SK-N-MC (cell line): ENCODE measurements at regions not wholly inside any gene's neighbourhood (a gene's known extent, or its start where the extent isn't known, plus 50 kb on each side); places are given as distances from the start of the nearest gene placed in this dataset.

Experiments
- EZH2 ChIP-seq: fragments of 200-600 bp; sonication (generic); IDR thresholded peaks from one replicate; pipeline ENCODE4 v1.6.1; 2017; ENCODE audit warnings: antibody characterized with exemption
- POLR2AphosphoS5 ChIP-seq: IDR thresholded peaks from 2 replicates; pipeline ENCODE4 v1.6.1; 2012; ENCODE audit warnings: mild to moderate bottlenecking, low read depth, low read length, borderline replicate concordance

GRCh38 chr1:29707796-29708195 lies 471.5 kb downstream of the PTPRU start:
- TF ChIP-seq POLR2AphosphoS5 (no peak), EZH2 (no peak)
